HG03378 (cell line): ENCODE measurements at regions not wholly inside any gene's neighbourhood (a gene's known extent, or its start where the extent isn't known, plus 50 kb on each side); places are given as distances from the start of the nearest gene placed in this dataset.
"Not testable (repeated sequence)": the region's sequence is repeated elsewhere in the genome, so short reads cannot be mapped to it uniquely, and the experiment has no call there.

ENCODE experiments used
- ATAC-seq: cut with Tn5 transposase; IDR thresholded peaks from one replicate; pipeline ENCODE4 v1.9.1; 2021; ENCODE audit warnings: mild to moderate bottlenecking, moderate library complexity; ENCODE audit not compliant: unreplicated experiment

GRCh38 chr1:4164965-4165364, 264.9 kb upstream of the C1orf174 start:
- ATAC-seq = no peak

- ATAC-seq = no peak
These were observed 265.7 kb upstream of the C1orf174 start for GRCh38 chr1:4165686-4166300.

GRCh38 chr1:4166713-4167112, 266.6 kb upstream of the C1orf174 start:
- no peak for ATAC-seq

GRCh38 chr1:4169991-4170390, 269.9 kb upstream of the C1orf174 start:
- ATAC-seq = no peak

- ATAC-seq = no peak
These were observed 270.7 kb upstream of the C1orf174 start for GRCh38 chr1:4170548-4171340.

GRCh38 chr1:4171480-4172450, 271.7 kb upstream of the C1orf174 start:
- ATAC-seq = no peak

GRCh38 chr1:4172644-4173599, 272.9 kb upstream of the C1orf174 start:
- no peak for ATAC-seq

GRCh38 chr1:4173731-4174130, 273.7 kb upstream of the C1orf174 start:
- ATAC-seq = no peak

GRCh38 chr1:4174291-4175200, 274.5 kb upstream of the C1orf174 start:
- ATAC-seq = no peak

GRCh38 chr1:4175566-4176405, 275.7 kb upstream of the C1orf174 start:
- no peak for ATAC-seq

GRCh38 chr1:4176841-4177240, 276.8 kb upstream of the C1orf174 start:
- ATAC-seq = no peak

- no peak for ATAC-seq
These were observed 277.5 kb upstream of the C1orf174 start for GRCh38 chr1:4177425-4178150.

GRCh38 chr1:4178501-4179113, 278.5 kb upstream of the C1orf174 start:
- ATAC-seq = no peak

GRCh38 chr1:4179914-4180735, 280.1 kb upstream of the C1orf174 start:
- ATAC-seq = no peak

GRCh38 chr1:4186486-4186885, 286.4 kb upstream of the C1orf174 start:
- ATAC-seq = not testable (repeated sequence)

GRCh38 chr1:4203501-4203900, 303.4 kb upstream of the C1orf174 start:
- ATAC-seq = no peak
